ENCODE measurements at regions not wholly inside any gene's neighbourhood (a gene's known extent, or its start where the extent isn't known, plus 50 kb on each side); places are given as distances from the start of the nearest gene placed in this dataset.

GRCh38 chr11:32318071-32319055 is 117.0 kb downstream of the WT1 start:
- DNase-seq: no peak

- no peak for DNase-seq
Measured at GRCh38 chr11:32323814-32324130, 111.6 kb downstream of the WT1 start.

DNA sequence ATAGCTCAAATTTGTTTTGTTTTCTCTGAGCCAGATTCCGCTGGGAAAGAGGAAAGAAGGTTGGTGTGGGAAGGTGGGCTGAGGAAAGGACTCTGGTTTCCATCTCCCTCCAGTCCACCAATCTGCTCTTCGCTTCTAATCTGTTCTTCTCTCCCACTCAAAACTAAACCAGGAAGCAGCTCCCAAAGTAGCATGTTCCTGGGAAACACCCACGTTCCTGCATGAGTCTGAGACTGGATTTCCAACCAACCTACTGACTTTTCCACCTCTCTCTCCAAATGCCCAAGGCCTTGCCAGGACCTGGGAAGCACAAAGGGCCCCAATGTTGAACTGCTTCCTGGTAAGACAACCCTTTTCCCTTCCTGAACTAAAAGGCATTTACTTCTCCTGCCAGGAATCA is 110.2 kb downstream of the WT1 start:
- no peak for DNase-seq

DNA sequence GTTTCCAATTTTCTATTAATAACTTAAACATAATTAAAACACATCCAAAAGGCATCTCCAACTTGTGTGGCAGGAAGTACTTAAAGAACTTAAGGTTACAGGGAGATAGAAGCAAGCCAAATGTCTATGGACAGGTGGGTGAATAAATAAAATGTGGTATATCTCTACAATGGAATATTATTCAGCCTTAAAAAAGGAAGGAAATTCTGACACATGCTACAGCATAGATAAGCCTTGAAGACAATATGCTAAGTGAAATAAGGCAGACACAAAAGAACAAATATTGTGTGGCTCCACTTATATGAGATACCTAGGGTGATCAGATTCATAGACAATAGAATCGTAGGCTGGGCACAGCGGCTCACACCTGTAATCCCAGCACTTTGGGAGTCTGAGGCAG is 109.6 kb downstream of the WT1 start:
- no peak for DNase-seq

GRCh38 chr11:32326522-32326921 is 108.8 kb downstream of the WT1 start:
- DNase-seq: no peak

DNA sequence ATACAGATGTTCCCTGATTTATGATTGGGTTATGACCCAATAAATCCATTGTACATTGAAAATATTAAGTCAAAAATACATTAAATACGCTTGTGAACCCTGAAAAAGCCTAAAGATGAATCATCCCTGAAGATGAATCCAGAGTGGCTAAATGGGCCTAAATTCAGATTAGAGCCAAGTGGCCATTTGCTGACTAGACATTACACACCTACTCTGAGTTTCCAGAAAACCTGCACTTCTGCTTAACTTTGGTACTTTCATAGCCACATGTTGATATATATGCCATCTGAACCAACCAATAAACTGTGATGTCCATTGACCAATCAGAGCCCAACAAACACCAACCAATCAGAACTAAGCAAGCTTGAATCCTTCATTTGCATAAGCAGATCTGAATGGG is 106.9 kb downstream of the WT1 start:
- DNase-seq: no peak

DNA sequence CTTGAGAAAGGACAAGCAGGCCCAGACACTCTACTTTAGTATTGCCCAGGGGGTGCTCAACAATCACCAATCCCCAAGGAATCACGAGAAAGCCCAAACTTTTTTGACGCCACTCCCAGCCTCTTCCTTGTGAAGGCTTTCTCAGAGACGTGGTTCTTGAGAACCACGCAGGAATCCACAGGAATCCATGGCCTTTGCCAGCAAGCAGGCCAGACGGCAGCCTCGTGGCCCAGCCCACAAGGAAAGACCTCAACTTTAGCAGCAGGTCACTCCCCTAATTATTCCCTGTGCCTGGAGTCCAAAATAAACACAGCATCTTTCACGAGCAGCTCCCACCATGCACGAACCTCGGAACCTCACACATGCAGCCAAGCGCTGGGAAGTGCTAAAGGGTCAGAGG is 104.2 kb downstream of the WT1 start:
- no peak for DNase-seq

- DNase-seq: no peak
Measured at GRCh38 chr11:32331792-32332191, 103.5 kb downstream of the WT1 start.

DNA sequence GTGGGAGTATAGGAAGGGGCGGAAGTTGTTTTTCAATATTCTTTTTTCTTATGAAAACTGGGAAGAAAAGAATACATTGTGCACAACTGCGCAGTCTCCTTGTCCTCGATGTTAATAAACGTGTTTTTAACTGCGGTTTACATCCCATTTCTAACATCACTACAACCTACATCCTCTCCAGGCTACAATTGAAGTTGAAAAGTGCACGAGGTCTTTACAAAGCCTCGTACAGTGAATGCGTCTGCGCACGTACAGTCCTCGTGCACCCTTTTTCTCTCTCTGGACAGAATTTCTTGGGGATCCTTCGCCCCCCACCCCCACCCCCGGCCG is 102.4 kb downstream of the WT1 start:
- DNase-seq: no peak

DNA sequence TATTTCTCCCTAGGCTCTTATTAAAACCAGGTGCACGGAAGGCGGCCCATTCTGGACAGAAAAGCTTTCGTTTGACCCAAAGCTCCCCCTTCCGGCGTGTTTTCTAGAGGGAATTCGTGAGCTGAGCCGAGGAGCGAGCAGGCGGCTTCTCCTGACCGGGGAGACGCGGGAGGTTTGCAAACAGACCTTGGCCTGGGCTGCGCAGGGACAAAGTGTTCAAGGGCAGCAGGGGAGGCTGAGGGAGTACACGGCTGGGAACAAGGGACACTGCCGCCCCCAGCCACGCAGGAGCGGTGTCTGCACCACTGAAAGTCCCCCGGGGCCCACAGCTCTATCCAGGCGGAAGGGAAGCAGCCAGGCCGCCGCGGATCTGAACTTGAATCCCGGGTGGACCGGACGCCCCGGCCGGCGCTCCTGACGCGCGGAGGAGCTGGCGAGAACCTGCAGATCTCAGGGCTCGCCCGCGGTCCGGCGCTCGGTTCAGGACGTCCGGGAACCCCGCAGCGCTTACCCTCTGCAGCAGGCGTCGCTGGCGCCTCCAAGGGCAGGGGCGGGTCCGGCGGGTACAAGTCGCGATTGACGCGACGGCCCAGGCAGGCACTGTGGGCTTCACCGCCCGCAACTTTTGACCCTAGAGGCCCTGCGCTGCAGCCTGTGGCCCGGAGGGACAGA is 101.9 kb downstream of the WT1 start:
- DNase-seq: no peak

GRCh38 chr11:32334822-32335221 is 100.5 kb downstream of the WT1 start:
- DNase-seq: no peak
